ENCODE measurements at regions not wholly inside any gene's neighbourhood (a gene's known extent, or its start where the extent isn't known, plus 50 kb on each side); places are given as distances from the start of the nearest gene placed in this dataset.

DNA sequence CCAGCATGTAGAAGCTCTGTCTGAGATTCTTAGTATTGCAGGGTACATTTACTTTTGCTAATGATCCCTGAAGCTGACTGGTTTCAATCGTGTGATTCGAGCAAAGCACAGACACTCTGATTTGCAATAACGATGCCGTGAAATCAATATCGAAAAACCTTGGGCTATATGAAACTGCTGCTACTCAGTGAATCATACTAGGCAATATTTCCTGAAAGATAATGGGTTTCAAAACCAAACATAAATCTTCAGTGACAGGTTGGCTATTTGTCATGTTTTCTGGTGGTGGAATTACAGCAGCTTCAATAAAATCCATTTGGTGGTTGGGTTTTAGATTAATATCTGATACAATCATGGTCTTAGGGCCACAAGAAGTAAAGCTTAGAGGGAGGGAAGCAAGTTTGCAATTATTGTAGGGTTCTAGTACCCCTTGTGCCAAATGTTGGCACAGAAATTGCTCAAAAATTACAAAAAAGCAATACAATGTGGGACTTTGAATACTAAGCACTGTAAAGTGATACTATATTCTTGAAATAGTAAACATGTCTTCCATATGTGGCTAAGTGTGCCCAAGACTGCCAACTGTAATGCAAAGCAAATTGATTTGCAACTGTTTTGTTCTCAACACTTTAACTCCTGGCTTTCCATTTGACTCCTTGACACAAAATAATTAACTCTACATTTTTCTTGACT lies 112.4 kb upstream of the JAZF1 start:
- H3K27me3 ChIP-seq (replicated peaks; ENCODE audit: control insufficient read depth, insufficient read depth, low read length), result no peaks in the 10 kb centered on the region
- H3K4me1 ChIP-seq (ENCODE audit: control insufficient read depth, insufficient read depth, low read length), result peaks cover 9% of the 10 kb centered on the region
- no peak overlapping the region for H3K9ac ChIP-seq (ENCODE audit: low read length)
- no peaks in the 10 kb centered on the region for H3K36me3 ChIP-seq (ENCODE audit: control insufficient read depth, insufficient read depth, low read length, severe bottlenecking)
- H3K9me3 ChIP-seq (ENCODE audit: control insufficient read depth, low read length), result no peaks in the 10 kb centered on the region
- DNase-seq (ENCODE audit: low read depth), result no peak
- H3K4me3 ChIP-seq (ENCODE audit: low read length), result no peak overlapping the region

DNA sequence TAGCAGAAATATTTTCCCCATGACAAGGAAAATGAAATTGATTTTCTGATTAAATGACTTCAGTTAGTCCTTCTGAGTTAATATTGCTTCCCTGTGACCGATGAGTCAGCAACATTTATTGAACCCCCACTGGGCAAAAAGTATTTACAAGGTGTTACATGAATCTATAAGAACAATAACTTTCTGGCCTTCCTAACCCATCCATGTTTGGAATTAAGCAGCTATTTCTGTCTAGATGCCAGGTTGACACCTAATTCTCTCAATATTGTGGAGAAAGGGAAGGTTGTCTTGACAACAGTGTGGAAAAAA lies 112.9 kb upstream of the JAZF1 start:
- Histone ChIP-seq H3K9me3 (ENCODE audit: control insufficient read depth, low read length) (no peaks in the 10 kb centered on the region), H3K27me3 (replicated peaks; ENCODE audit: control insufficient read depth, insufficient read depth, low read length) (no peaks in the 10 kb centered on the region), H3K36me3 (ENCODE audit: control insufficient read depth, insufficient read depth, low read length, severe bottlenecking) (no peaks in the 10 kb centered on the region), H3K4me1 (ENCODE audit: control insufficient read depth, insufficient read depth, low read length) (peaks cover 9% of the 10 kb centered on the region), H3K9ac (ENCODE audit: low read length) (no peak overlapping the region), H3K4me3 (ENCODE audit: low read length) (no peak overlapping the region)
- no peak for DNase-seq (ENCODE audit: low read depth)

DNA sequence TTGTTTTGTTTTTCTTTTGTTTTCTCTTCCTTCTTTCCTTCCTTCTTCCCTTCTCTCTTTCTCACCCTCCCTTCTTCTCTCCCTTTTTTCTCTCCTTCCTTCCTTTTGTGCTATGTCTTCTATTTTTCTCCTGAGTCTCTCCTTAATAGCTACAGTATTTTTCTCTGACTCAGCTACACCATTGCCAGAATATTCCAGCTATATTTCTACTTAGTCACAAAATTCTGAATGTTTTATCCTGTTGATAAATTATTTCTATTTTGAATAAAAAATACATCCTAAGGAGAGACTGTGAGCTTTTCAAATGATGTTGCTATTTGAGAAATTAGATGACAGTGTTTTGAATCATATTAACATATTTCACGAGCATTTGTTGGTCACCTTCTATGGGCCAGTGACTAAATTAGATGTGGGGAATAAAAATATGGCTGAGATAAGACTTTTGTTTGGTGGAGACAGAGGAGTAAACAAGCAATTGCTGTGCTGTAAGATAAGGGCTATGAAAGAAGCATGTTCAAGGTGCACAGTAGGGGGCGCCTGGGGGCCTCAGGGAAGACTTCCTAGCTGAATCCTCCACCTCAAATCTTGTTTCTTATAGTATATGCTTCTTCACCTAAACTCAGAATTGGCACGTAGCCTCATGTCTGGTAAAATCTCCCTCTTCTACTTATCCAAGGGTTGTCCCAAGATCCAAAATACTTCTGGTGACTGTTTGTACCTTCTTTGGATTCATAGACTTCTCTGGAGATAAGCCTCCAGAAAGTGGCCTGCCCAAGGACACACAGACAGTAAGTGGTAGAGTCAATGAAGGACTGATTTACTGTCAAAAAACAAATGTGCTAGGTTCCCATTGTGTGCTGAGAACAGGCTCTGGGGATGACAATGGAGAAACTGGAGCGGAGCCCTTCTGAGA lies 115.5 kb upstream of the CREB5 start:
- H3K36me3 ChIP-seq (ENCODE audit: control insufficient read depth, insufficient read depth, low read length, severe bottlenecking), result no peaks in the 10 kb centered on the region
- peak; percentile 69 for DNase-seq (ENCODE audit: low read depth)
- H3K27me3 ChIP-seq (replicated peaks; ENCODE audit: control insufficient read depth, insufficient read depth, low read length), result no peaks in the 10 kb centered on the region
- peaks cover 31% of the 10 kb centered on the region for H3K4me1 ChIP-seq (ENCODE audit: control insufficient read depth, insufficient read depth, low read length)
- H3K9me3 ChIP-seq (ENCODE audit: control insufficient read depth, low read length), result no peaks in the 10 kb centered on the region
- no peak overlapping the region for H3K4me3 ChIP-seq (ENCODE audit: low read length)
- no peak overlapping the region for H3K9ac ChIP-seq (ENCODE audit: low read length)

DNA sequence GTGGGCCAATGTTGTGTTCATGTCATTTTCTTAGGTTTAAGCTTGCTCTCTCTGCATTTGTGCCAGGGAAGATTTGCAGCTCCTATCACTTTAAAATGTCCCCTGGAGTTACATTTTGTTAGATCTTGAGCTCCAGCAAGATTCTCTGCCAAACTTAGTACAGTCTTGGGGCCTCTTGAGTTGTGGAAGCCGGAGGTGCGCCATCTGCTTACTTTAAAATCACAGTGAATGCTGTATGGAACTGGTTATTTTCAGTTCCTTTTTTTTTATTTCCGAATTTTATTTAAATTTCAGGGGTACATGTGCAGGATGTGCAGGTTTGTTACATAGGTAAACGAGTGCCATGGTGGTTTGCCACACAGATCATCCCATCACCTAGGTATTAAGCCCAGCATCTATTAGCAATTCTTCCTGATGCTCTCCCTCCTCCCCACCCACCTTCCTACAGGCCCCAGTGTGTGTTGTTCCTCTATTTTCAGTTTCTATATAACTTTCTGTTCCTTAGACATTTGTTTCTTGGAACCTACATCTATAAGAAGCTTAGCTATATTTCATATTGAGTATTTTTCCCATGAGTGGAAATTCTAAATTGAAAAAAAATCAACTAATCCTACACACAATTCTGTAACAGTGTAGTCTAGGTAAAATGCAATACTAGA lies 114.4 kb upstream of the CREB5 start:
- no peak overlapping the region for H3K4me3 ChIP-seq (ENCODE audit: low read length)
- DNase-seq (ENCODE audit: low read depth), result no peak
- no peaks in the 10 kb centered on the region for H3K27me3 ChIP-seq (replicated peaks; ENCODE audit: control insufficient read depth, insufficient read depth, low read length)
- H3K4me1 ChIP-seq (ENCODE audit: control insufficient read depth, insufficient read depth, low read length), result peaks cover 32% of the 10 kb centered on the region
- no peaks in the 10 kb centered on the region for H3K9me3 ChIP-seq (ENCODE audit: control insufficient read depth, low read length)
- no peak overlapping the region for H3K9ac ChIP-seq (ENCODE audit: low read length)
- no peaks in the 10 kb centered on the region for H3K36me3 ChIP-seq (ENCODE audit: control insufficient read depth, insufficient read depth, low read length, severe bottlenecking)

DNA sequence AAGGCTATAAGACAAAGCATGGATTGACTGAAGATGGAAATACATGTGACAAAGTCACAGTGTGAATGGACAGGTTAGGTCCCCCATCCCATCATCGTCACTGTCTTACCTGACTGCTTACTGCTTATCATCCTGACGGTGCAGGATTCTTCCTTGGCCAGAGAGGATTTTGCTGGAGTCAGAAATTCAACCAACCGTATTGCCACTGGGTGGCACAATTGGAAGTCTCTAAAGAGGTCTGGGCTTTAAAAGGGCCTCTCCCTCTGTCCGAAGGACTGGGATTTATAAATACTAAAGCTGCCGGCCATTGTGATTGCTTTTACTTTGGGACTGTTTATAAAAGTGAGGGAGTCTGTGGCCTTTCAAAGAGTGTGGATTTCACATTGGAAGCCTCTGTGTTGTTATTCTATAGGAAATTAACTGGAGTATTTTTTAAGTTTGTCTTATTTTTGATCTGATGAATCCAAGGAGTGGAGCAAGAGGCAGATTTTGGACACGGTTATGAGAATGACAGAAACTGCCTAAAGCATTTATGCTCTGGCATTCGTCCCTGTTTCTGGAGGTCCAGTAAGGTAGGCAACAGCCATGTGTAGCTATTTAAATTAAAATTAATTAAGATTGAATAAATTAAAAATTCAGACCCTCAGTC lies 113.3 kb upstream of the CREB5 start:
- Histone ChIP-seq H3K4me1 (ENCODE audit: control insufficient read depth, insufficient read depth, low read length) (peaks cover 26% of the 10 kb centered on the region), H3K36me3 (ENCODE audit: control insufficient read depth, insufficient read depth, low read length, severe bottlenecking) (no peaks in the 10 kb centered on the region), H3K9ac (ENCODE audit: low read length) (peak overlapping the region; percentile 40), H3K9me3 (ENCODE audit: control insufficient read depth, low read length) (no peaks in the 10 kb centered on the region), H3K4me3 (ENCODE audit: low read length) (no peak overlapping the region), H3K27me3 (replicated peaks; ENCODE audit: control insufficient read depth, insufficient read depth, low read length) (no peaks in the 10 kb centered on the region)
- peak; percentile 88 for DNase-seq (ENCODE audit: low read depth)

DNA sequence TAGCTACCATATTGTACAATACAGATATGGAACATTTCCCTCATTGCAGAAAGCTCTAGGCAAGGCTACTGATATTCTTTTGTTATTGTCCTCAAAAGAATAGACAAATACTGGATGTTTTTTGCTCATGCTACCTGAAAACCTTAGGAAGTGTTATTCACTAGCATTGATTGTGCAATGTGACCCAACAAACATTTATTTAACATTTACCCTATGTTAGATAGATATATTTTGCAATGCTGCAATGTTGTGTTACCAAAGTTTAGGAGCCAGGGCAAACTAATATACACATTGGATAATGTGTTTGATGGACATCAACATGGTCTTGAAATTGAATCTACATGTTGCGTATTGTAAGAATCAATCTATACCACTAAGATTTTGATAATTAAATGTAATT lies 112.8 kb upstream of the CREB5 start:
- H3K4me1 ChIP-seq (ENCODE audit: control insufficient read depth, insufficient read depth, low read length), result peaks cover 26% of the 10 kb centered on the region
- H3K9ac ChIP-seq (ENCODE audit: low read length), result no peak overlapping the region
- peak; percentile 20 for DNase-seq (ENCODE audit: low read depth)
- H3K27me3 ChIP-seq (replicated peaks; ENCODE audit: control insufficient read depth, insufficient read depth, low read length), result no peaks in the 10 kb centered on the region
- H3K4me3 ChIP-seq (ENCODE audit: low read length), result no peak overlapping the region
- no peaks in the 10 kb centered on the region for H3K9me3 ChIP-seq (ENCODE audit: control insufficient read depth, low read length)
- no peaks in the 10 kb centered on the region for H3K36me3 ChIP-seq (ENCODE audit: control insufficient read depth, insufficient read depth, low read length, severe bottlenecking)

DNA sequence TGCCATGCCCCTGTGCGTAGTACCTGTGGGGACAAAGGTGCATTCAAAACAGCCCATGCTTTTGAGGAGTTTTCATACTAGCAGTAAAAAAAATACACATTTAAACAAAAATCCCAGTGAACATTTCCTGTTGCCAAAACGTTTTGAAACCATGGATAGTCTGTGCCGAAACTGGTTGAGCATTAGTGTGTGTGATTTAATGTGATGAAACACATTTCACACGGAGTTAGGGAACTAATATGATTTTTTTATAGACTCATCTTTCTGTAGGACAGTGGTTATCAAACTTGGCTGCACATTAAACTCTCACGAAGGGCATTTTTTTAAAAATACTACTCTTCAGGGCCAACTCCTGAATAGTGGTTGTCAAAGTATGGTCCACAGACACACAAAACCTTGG lies 111.8 kb upstream of the CREB5 start:
- H3K36me3 ChIP-seq (ENCODE audit: control insufficient read depth, insufficient read depth, low read length, severe bottlenecking), result no peaks in the 10 kb centered on the region
- peaks cover 26% of the 10 kb centered on the region for H3K4me1 ChIP-seq (ENCODE audit: control insufficient read depth, insufficient read depth, low read length)
- H3K9me3 ChIP-seq (ENCODE audit: control insufficient read depth, low read length), result no peaks in the 10 kb centered on the region
- no peak overlapping the region for H3K4me3 ChIP-seq (ENCODE audit: low read length)
- H3K27me3 ChIP-seq (replicated peaks; ENCODE audit: control insufficient read depth, insufficient read depth, low read length), result no peaks in the 10 kb centered on the region
- no peak overlapping the region for H3K9ac ChIP-seq (ENCODE audit: low read length)
- DNase-seq (ENCODE audit: low read depth), result no peak

DNA sequence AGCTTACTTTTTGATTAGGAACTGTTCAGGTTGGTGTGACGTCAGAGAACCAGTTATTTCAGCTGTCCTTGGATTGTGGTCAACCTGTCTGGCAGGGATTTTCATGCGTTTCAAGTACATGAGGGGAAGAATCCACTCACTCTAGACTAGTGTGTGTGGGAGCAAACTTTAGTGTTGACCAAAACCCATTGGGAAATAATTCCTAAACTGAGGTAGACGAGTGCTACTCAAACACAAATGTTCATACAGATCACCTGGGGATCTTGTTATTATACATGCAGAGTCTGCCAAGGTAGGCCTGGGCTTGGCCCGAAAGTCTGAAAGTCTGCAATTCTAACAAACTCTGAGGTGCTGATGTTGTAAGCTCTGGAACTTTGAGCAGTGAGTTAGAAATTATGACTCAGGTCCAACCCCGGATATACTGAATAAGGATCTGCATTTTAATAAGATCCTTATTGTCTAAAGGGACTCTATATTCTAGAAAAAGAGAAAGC lies 111.1 kb upstream of the CREB5 start:
- H3K4me1 ChIP-seq (ENCODE audit: control insufficient read depth, insufficient read depth, low read length), result peaks cover 26% of the 10 kb centered on the region
- DNase-seq (ENCODE audit: low read depth), result peak; percentile 58

DNA sequence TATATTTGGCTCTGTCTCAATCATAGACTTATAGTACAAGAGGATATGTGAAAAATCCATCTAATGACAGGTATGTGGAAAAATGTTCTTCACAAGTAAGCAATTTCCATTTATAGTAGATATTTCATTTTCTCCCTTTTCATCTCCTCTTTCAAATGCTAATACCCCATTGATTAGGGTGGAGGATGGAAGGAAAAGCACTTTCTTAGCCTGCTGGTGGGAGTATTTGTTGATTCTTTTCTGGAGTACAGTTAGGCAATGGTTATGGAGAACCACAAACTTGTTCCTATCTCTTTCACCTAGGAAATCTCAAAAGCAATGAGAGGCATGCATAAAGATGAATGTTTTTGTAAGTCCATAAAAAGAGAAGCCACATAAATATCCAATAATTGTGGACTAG lies 108.0 kb upstream of the CREB5 start:
- Histone ChIP-seq H3K27me3 (replicated peaks; ENCODE audit: control insufficient read depth, insufficient read depth, low read length) (no peaks in the 10 kb centered on the region), H3K4me3 (ENCODE audit: low read length) (no peak overlapping the region), H3K9me3 (ENCODE audit: control insufficient read depth, low read length) (no peaks in the 10 kb centered on the region), H3K36me3 (ENCODE audit: control insufficient read depth, insufficient read depth, low read length, severe bottlenecking) (no peaks in the 10 kb centered on the region), H3K4me1 (ENCODE audit: control insufficient read depth, insufficient read depth, low read length) (peaks cover 23% of the 10 kb centered on the region), H3K9ac (ENCODE audit: low read length) (no peak overlapping the region)
- DNase-seq (ENCODE audit: low read depth), result no peak

More for the DNA sequence above, 111.1 kb upstream of the CREB5 start:
- Histone ChIP-seq H3K4me3 (ENCODE audit: low read length) (no peak overlapping the region), H3K27me3 (replicated peaks; ENCODE audit: control insufficient read depth, insufficient read depth, low read length) (no peaks in the 10 kb centered on the region), H3K9me3 (ENCODE audit: control insufficient read depth, low read length) (no peaks in the 10 kb centered on the region), H3K36me3 (ENCODE audit: control insufficient read depth, insufficient read depth, low read length, severe bottlenecking) (no peaks in the 10 kb centered on the region), H3K9ac (ENCODE audit: low read length) (no peak overlapping the region)

DNA sequence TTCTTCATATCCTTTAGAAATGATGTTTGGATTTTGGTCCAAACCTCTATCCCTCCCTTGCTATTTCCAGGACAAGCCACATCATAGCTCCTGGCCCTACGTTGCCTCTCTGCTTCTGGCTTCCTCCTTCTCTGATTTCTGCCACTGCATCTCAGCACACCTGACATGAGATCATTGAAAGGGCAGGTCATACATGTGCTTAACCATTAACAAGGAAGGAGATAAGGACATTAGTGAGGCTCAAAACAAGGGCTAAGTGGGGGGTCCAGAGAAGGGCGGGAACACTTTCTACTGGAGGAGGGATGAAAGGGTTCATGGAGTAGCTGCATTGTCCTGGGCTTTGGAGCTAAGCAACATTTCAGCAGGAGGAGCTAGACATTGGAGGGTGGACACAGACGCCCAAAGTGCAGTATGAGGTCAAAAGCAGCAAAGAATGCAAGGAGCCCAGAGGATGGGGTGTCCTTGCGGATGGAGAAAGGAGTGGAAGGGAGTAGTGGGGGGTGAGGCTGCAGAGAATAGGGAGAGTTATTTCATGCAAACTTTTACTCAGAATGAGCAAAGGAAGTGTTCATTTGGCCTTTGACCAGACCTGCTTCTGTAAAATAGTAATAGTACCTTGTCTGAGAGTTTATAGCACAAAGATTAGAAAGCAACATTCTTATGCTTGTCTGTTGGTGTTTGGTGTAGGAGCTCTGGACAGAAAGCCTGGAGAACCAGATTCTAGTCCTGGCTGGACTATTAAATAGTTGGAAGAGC lies 102.4 kb upstream of the CREB5 start:
- peaks cover 2% of the 10 kb centered on the region for H3K4me1 ChIP-seq (ENCODE audit: control insufficient read depth, insufficient read depth, low read length)
- DNase-seq (ENCODE audit: low read depth), result no peak
- H3K27me3 ChIP-seq (replicated peaks; ENCODE audit: control insufficient read depth, insufficient read depth, low read length), result no peaks in the 10 kb centered on the region
- H3K9ac ChIP-seq (ENCODE audit: low read length), result no peak overlapping the region
- no peaks in the 10 kb centered on the region for H3K9me3 ChIP-seq (ENCODE audit: control insufficient read depth, low read length)
- no peaks in the 10 kb centered on the region for H3K36me3 ChIP-seq (ENCODE audit: control insufficient read depth, insufficient read depth, low read length, severe bottlenecking)
- no peak overlapping the region for H3K4me3 ChIP-seq (ENCODE audit: low read length)

Data from adipocyte (in vitro differentiated cells).